ENCODE measurements at regions not wholly inside any gene's neighbourhood (a gene's known extent, or its start where the extent isn't known, plus 50 kb on each side); places are given as distances from the start of the nearest gene placed in this dataset.
"Not testable (repeated sequence)": the region's sequence is repeated elsewhere in the genome, so short reads cannot be mapped to it uniquely, and the experiment has no call there.

GRCh38 chr2:225231900-225232299 lies 167.6 kb upstream of the NYAP2 start (continued):
- TF ChIP-seq NCOA5 (CRISPR knock-in tag; IDR thresholded peaks at IDR 0.05): no peak
- no peak for TF ChIP-seq PRMT3 (CRISPR knock-in tag; IDR thresholded peaks at IDR 0.05; ENCODE audit: borderline replicate concordance, low read depth)
- no peak for TF ChIP-seq HMGA1 (CRISPR knock-in tag; conservative IDR thresholded peaks at IDR 0.05)
- no peak for TF ChIP-seq ZNF567 (CRISPR knock-in tag; IDR thresholded peaks at IDR 0.05; ENCODE audit: borderline replicate concordance)

DNA sequence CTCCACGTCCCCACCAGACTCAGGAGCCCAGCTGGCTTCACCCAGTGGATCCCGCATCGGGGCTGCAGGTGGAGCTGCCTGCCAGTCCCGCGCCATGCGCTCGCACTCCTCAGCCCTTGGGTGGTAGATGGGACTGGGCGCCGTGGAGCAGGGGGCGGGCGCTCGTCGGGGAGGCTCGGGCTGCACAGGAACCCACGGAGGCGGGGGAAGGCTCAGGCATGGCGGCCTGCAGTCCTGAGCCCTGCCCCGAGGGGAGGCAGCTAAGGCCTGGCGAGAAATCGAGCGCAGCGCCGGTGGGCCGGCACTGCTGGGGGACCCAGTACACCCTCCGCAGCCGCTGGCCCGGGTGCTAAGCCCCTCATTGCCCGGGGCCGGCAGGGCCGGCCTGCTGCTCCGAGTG lies 170.2 kb upstream of the NYAP2 start:
- WGBS (ENCODE audit: low lambda C conversion rate): 76% methylated on average over 14 of the region's 31 CpGs
- DNase-seq (ENCODE audit: low spot score); H2AFZ ChIP-seq (ENCODE audit: low read length); H3K4me2 ChIP-seq (ENCODE audit: low read depth, low read length); H3K9ac ChIP-seq (ENCODE audit: insufficient read depth, low read depth, low read length); POLR2A ChIA-PET; BruUV-seq (replicated peaks); H3K36me3 ChIP-seq (replicated peaks in 1 of 2; ENCODE audit: control insufficient read depth in 1 of 2, insufficient read depth in 2 of 2, low read length in 2 of 2); ATAC-seq; CTCF ChIA-PET (ENCODE audit: low intra/inter-chr PET ratio, low total read pairs); H4K20me1 ChIP-seq (ENCODE audit: insufficient read depth, low read length); H3K27ac ChIP-seq (ENCODE audit: extremely low read length, insufficient read depth, low read length); H3K9me3 ChIP-seq (ENCODE audit: low read length); H3K27me3 ChIP-seq (ENCODE audit: control insufficient read depth in 1 of 2, insufficient read depth in 2 of 2, low read length in 2 of 2); H3K4me3 ChIP-seq (replicated peaks in 1 of 3; ENCODE audit: insufficient read depth in 1 of 3, low read depth in 2 of 3, low read length in 3 of 3); intact Hi-C loops (cut with micrococcal nuclease; ENCODE audit: unreplicated experiment); FAIRE-seq; H3K4me1 ChIP-seq (ENCODE audit: insufficient read depth, low read length); H3K79me2 ChIP-seq (ENCODE audit: insufficient read depth, low read length); in situ Hi-C loops (cut with HindIII; ENCODE audit: extremely low pct_ligation_motif_present, low pct_unique_long_range_greater_than_20kb): not testable (repeated sequence)

- Histone ChIP-seq H3K27ac (ENCODE audit: extremely low read length, insufficient read depth, low read length) (no peak overlapping the region), H3K79me2 (ENCODE audit: insufficient read depth, low read length) (no peaks in the 10 kb centered on the region), H4K20me1 (ENCODE audit: insufficient read depth, low read length) (no peaks in the 10 kb centered on the region), H3K4me3 (replicated peaks in 1 of 3; ENCODE audit: insufficient read depth in 1 of 3, low read depth in 2 of 3, low read length in 3 of 3) (no peak overlapping the region), H3K36me3 (replicated peaks in 1 of 2; ENCODE audit: control insufficient read depth in 1 of 2, insufficient read depth in 2 of 2, low read length in 2 of 2) (no peaks in the 10 kb centered on the region), H3K4me1 (ENCODE audit: insufficient read depth, low read length) (no peaks in the 10 kb centered on the region), H3K27me3 (ENCODE audit: control insufficient read depth in 1 of 2, insufficient read depth in 2 of 2, low read length in 2 of 2) (no peaks in the 10 kb centered on the region), H3K9ac (ENCODE audit: insufficient read depth, low read depth, low read length) (no peak overlapping the region), H3K9me3 (ENCODE audit: low read length) (no peaks in the 10 kb centered on the region), H3K4me2 (ENCODE audit: low read depth, low read length) (no peak overlapping the region), H2AFZ (ENCODE audit: low read length) (no peak overlapping the region)
- CTCF ChIA-PET (ENCODE audit: low intra/inter-chr PET ratio, low total read pairs): no interaction called here
- BruUV-seq (replicated peaks): no TSS peak
- WGBS (ENCODE audit: low lambda C conversion rate): 8% methylated on average over 4 of the region's 4 CpGs
- TF ChIP-seq MAFK (conservative IDR thresholded peaks at IDR 0.05 in 1 of 2, IDR thresholded peaks at IDR 0.05 in 1 of 2; ENCODE audit: low read length in 2 of 2): peak; percentile 84 to 85
- peak; percentile 80 for TF ChIP-seq MAFF (IDR thresholded peaks at IDR 0.05; ENCODE audit: low read depth, low read length)
- peak; percentile 79 for TF ChIP-seq NFE2L2 (IDR thresholded peaks at IDR 0.05; ENCODE audit: low read length)
- TF ChIP-seq ZNF17 (CRISPR knock-in tag; IDR thresholded peaks at IDR 0.05): no peak
- no peak for DNase-seq (ENCODE audit: low spot score)
- intact Hi-C loops (cut with micrococcal nuclease; ENCODE audit: unreplicated experiment) (no loop called here), in situ Hi-C loops (cut with HindIII; ENCODE audit: extremely low pct_ligation_motif_present, low pct_unique_long_range_greater_than_20kb) (no loop called here)
- no peak for ATAC-seq
- no peak for FAIRE-seq
- POLR2A ChIA-PET: no interaction called here
Measured at GRCh38 chr2:225226441-225226840, 173.1 kb upstream of the NYAP2 start.
